ENCODE measurements at regions not wholly inside any gene's neighbourhood (a gene's known extent, or its start where the extent isn't known, plus 50 kb on each side); places are given as distances from the start of the nearest gene placed in this dataset.

- no peak for ATAC-seq (ENCODE audit: insufficient read depth, low read depth)
- Histone ChIP-seq H3K9me3 (ENCODE audit: insufficient read depth, low read length, severe bottlenecking) (no peaks in the 10 kb centered on the region), H2AFZ (ENCODE audit: low read depth, low read length) (no peak overlapping the region), H3K27me3 (ENCODE audit: insufficient read depth, low read length, poor library complexity) (no peaks in the 10 kb centered on the region), H4K20me1 (ENCODE audit: insufficient read depth, low read length) (no peaks in the 10 kb centered on the region), H3K79me2 (ENCODE audit: insufficient read depth, low read length) (no peaks in the 10 kb centered on the region), H3K4me3 (ENCODE audit: low read depth in 1 of 2, low read length in 2 of 2) (no peak overlapping the region), H3K9ac (ENCODE audit: low read depth, low read length) (no peak overlapping the region), H3K27ac (ENCODE audit: low read length) (no peak overlapping the region), H3K36me3 (ENCODE audit: insufficient read depth, low read length) (no peaks in the 10 kb centered on the region), H3K4me2 (ENCODE audit: insufficient read depth, low read length) (no peak overlapping the region), H3K4me1 (ENCODE audit: insufficient read depth, low read length) (no peaks in the 10 kb centered on the region)
- no peak for TF ChIP-seq EZH2 (IDR thresholded peaks at IDR 0.05; ENCODE audit: borderline replicate concordance, low read depth, low read length, severe bottlenecking)
- TF ChIP-seq CTCF (IDR thresholded peaks at IDR 0.05; ENCODE audit: borderline replicate concordance, extremely low read depth, low read length, poor library complexity, severe bottlenecking), result no peak
- no peak for DNase-seq
These were observed 97.6 kb downstream of the TM2D1 start for GRCh38 chr1:61627365-61627764.

GRCh38 chr1:61626816-61627215, 98.1 kb downstream of the TM2D1 start:
- H3K9ac ChIP-seq (ENCODE audit: low read depth, low read length), result no peak overlapping the region
- TF ChIP-seq EZH2 (IDR thresholded peaks at IDR 0.05; ENCODE audit: borderline replicate concordance, low read depth, low read length, severe bottlenecking) (no peak), CTCF (IDR thresholded peaks at IDR 0.05; ENCODE audit: borderline replicate concordance, extremely low read depth, low read length, poor library complexity, severe bottlenecking) (no peak)
- no peak overlapping the region for H3K27ac ChIP-seq (ENCODE audit: low read length)
- no peaks in the 10 kb centered on the region for H3K27me3 ChIP-seq (ENCODE audit: insufficient read depth, low read length, poor library complexity)
- no peaks in the 10 kb centered on the region for H3K9me3 ChIP-seq (ENCODE audit: insufficient read depth, low read length, severe bottlenecking)
- no peak overlapping the region for H2AFZ ChIP-seq (ENCODE audit: low read depth, low read length)
- H3K4me2 ChIP-seq (ENCODE audit: insufficient read depth, low read length), result no peak overlapping the region
- H3K4me1 ChIP-seq (ENCODE audit: insufficient read depth, low read length), result no peaks in the 10 kb centered on the region
- no peaks in the 10 kb centered on the region for H3K36me3 ChIP-seq (ENCODE audit: insufficient read depth, low read length)
- no peaks in the 10 kb centered on the region for H3K79me2 ChIP-seq (ENCODE audit: insufficient read depth, low read length)
- no peaks in the 10 kb centered on the region for H4K20me1 ChIP-seq (ENCODE audit: insufficient read depth, low read length)
- H3K4me3 ChIP-seq (ENCODE audit: low read depth in 1 of 2, low read length in 2 of 2), result no peak overlapping the region
- DNase-seq (no peak), ATAC-seq (ENCODE audit: insufficient read depth, low read depth) (no peak)

- Histone ChIP-seq H3K9ac (ENCODE audit: low read depth, low read length) (no peak overlapping the region), H4K20me1 (ENCODE audit: insufficient read depth, low read length) (no peaks in the 10 kb centered on the region), H3K9me3 (ENCODE audit: insufficient read depth, low read length, severe bottlenecking) (no peaks in the 10 kb centered on the region), H3K79me2 (ENCODE audit: insufficient read depth, low read length) (no peaks in the 10 kb centered on the region), H3K27me3 (ENCODE audit: insufficient read depth, low read length, poor library complexity) (no peaks in the 10 kb centered on the region), H3K27ac (ENCODE audit: low read length) (no peak overlapping the region), H3K4me3 (ENCODE audit: low read depth in 1 of 2, low read length in 2 of 2) (no peak overlapping the region), H3K36me3 (ENCODE audit: insufficient read depth, low read length) (no peaks in the 10 kb centered on the region), H2AFZ (ENCODE audit: low read depth, low read length) (no peak overlapping the region), H3K4me1 (ENCODE audit: insufficient read depth, low read length) (no peaks in the 10 kb centered on the region), H3K4me2 (ENCODE audit: insufficient read depth, low read length) (no peak overlapping the region)
- no peak for DNase-seq
- no peak for ATAC-seq (ENCODE audit: insufficient read depth, low read depth)
- TF ChIP-seq EZH2 (IDR thresholded peaks at IDR 0.05; ENCODE audit: borderline replicate concordance, low read depth, low read length, severe bottlenecking) (no peak), CTCF (IDR thresholded peaks at IDR 0.05; ENCODE audit: borderline replicate concordance, extremely low read depth, low read length, poor library complexity, severe bottlenecking) (no peak)
These were observed 101.1 kb downstream of the TM2D1 start for GRCh38 chr1:61623852-61624251.

GRCh38 chr1:61620536-61620935, 104.4 kb downstream of the TM2D1 start:
- Histone ChIP-seq H3K4me3 (ENCODE audit: low read depth in 1 of 2, low read length in 2 of 2) (no peak overlapping the region), H3K79me2 (ENCODE audit: insufficient read depth, low read length) (no peaks in the 10 kb centered on the region), H3K4me2 (ENCODE audit: insufficient read depth, low read length) (no peak overlapping the region), H3K9ac (ENCODE audit: low read depth, low read length) (no peak overlapping the region), H3K36me3 (ENCODE audit: insufficient read depth, low read length) (no peaks in the 10 kb centered on the region), H3K4me1 (ENCODE audit: insufficient read depth, low read length) (no peaks in the 10 kb centered on the region), H3K9me3 (ENCODE audit: insufficient read depth, low read length, severe bottlenecking) (no peaks in the 10 kb centered on the region), H3K27ac (ENCODE audit: low read length) (no peak overlapping the region), H2AFZ (ENCODE audit: low read depth, low read length) (no peak overlapping the region), H4K20me1 (ENCODE audit: insufficient read depth, low read length) (no peaks in the 10 kb centered on the region), H3K27me3 (ENCODE audit: insufficient read depth, low read length, poor library complexity) (no peaks in the 10 kb centered on the region)
- no peak for ATAC-seq (ENCODE audit: insufficient read depth, low read depth)
- TF ChIP-seq CTCF (IDR thresholded peaks at IDR 0.05; ENCODE audit: borderline replicate concordance, extremely low read depth, low read length, poor library complexity, severe bottlenecking), result no peak
- TF ChIP-seq EZH2 (IDR thresholded peaks at IDR 0.05; ENCODE audit: borderline replicate concordance, low read depth, low read length, severe bottlenecking), result no peak
- DNase-seq, result no peak

Measured in DND-41 (cell line).